SHP77 (cell line): ENCODE measurements at regions not wholly inside any gene's neighbourhood (a gene's known extent, or its start where the extent isn't known, plus 50 kb on each side); places are given as distances from the start of the nearest gene placed in this dataset.

Source experiments
- DNase-seq, 2 experiments: peaks; one replicate each; lab custom pipeline; 2025; lab: John Stamatoyannopoulos, UW

GRCh38 chr2:116645155-116645554 lies 1169.3 kb upstream of the DDX18 start:
- no peak for DNase-seq

GRCh38 chr2:116668691-116669090 lies 1145.8 kb upstream of the DDX18 start:
- no peak for DNase-seq

- DNase-seq = no peak
These were observed 1144.7 kb upstream of the DDX18 start for GRCh38 chr2:116669782-116670181.

- DNase-seq = no peak
These were observed 1140.3 kb upstream of the DDX18 start for GRCh38 chr2:116674188-116674587.

GRCh38 chr2:116676776-116677175 lies 1137.7 kb upstream of the DDX18 start:
- DNase-seq = no peak

- DNase-seq = no peak
These were observed 1134.1 kb upstream of the DDX18 start for GRCh38 chr2:116680256-116680936.

- no peak for DNase-seq
These were observed 1127.1 kb upstream of the DDX18 start for GRCh38 chr2:116687371-116687770.

GRCh38 chr2:116692988-116693387 lies 1121.5 kb upstream of the DDX18 start:
- no peak for DNase-seq

- DNase-seq = peak in 1 of 2 experiments; percentile 15
These were observed 1118.3 kb upstream of the DDX18 start for GRCh38 chr2:116696223-116696622.

GRCh38 chr2:116696903-116697302 lies 1117.6 kb upstream of the DDX18 start:
- DNase-seq = no peak

GRCh38 chr2:116706396-116706795 lies 1108.1 kb upstream of the DDX18 start:
- DNase-seq = no peak

GRCh38 chr2:116716038-116716437 lies 1098.5 kb upstream of the DDX18 start:
- DNase-seq = peak in 1 of 2 experiments; percentile 1

- no peak for DNase-seq
These were observed 1098.0 kb upstream of the DDX18 start for GRCh38 chr2:116716444-116716843.

- peak in 1 of 2 experiments; percentile 0 for DNase-seq
These were observed 1096.7 kb upstream of the DDX18 start for GRCh38 chr2:116717832-116718231.

- no peak for DNase-seq
These were observed 1096.0 kb upstream of the DDX18 start for GRCh38 chr2:116718451-116718850.

- peak; percentile 72 to 84 for DNase-seq
These were observed 1094.7 kb upstream of the DDX18 start for GRCh38 chr2:116719836-116720235.

GRCh38 chr2:116724550-116724949 lies 1089.9 kb upstream of the DDX18 start:
- DNase-seq = no peak

- no peak for DNase-seq
These were observed 1082.2 kb upstream of the DDX18 start for GRCh38 chr2:116732322-116732721.

- DNase-seq = peak; percentile 51
These were observed 1080.8 kb upstream of the DDX18 start for GRCh38 chr2:116733699-116734098.

- no peak for DNase-seq
These were observed 1076.5 kb upstream of the DDX18 start for GRCh38 chr2:116737951-116738350.

GRCh38 chr2:116747103-116747502 lies 1067.4 kb upstream of the DDX18 start:
- no peak for DNase-seq

- no peak for DNase-seq
These were observed 1064.5 kb upstream of the DDX18 start for GRCh38 chr2:116749994-116750393.

- peak; percentile 47 to 67 for DNase-seq
These were observed 1060.0 kb upstream of the DDX18 start for GRCh38 chr2:116754381-116755101.

- DNase-seq = no peak
These were observed 1052.6 kb upstream of the DDX18 start for GRCh38 chr2:116761864-116762263.
